GM12875 (cell line): ENCODE measurements at regions not wholly inside any gene's neighbourhood (a gene's known extent, or its start where the extent isn't known, plus 50 kb on each side); places are given as distances from the start of the nearest gene placed in this dataset.

Experiments
- H3K4me3 ChIP-seq: one replicate; pipeline ENCODE4 v1.5.1; 2011; ENCODE audit warnings: low read depth, low read length, control low read depth
- TF ChIP-seq, protein P1 (sequence below): IDR thresholded peaks from 2 replicates; pipeline ENCODE4 v1.5.1; 2011; ENCODE audit warnings: low read depth, mild to moderate bottlenecking, control low read depth, inconsistent platforms, low read length, moderate library complexity, borderline replicate concordance; ENCODE audit not compliant: insufficient read depth

DNA sequence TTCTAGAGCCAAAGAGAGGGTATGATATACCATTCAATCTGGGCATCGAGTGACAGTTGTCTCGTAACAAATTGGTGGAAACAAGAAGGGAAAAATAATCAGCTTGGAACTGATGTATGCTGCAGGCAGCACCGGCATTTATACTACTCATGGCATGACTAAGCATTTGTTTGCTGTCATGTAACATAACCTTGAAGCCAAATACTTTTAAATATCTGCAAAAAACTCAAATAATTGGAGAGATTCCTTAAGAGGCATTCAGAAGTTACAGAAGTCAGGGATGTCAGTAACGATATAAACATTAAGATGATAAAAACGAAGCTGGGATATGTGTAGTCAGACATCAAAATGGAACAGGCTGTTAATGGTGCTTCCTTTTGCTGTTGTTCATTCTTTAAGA lies 157.3 kb upstream of the MMADHC start:
- H3K4me3 ChIP-seq, result no peak overlapping the region
- TF ChIP-seq, protein P1, sequence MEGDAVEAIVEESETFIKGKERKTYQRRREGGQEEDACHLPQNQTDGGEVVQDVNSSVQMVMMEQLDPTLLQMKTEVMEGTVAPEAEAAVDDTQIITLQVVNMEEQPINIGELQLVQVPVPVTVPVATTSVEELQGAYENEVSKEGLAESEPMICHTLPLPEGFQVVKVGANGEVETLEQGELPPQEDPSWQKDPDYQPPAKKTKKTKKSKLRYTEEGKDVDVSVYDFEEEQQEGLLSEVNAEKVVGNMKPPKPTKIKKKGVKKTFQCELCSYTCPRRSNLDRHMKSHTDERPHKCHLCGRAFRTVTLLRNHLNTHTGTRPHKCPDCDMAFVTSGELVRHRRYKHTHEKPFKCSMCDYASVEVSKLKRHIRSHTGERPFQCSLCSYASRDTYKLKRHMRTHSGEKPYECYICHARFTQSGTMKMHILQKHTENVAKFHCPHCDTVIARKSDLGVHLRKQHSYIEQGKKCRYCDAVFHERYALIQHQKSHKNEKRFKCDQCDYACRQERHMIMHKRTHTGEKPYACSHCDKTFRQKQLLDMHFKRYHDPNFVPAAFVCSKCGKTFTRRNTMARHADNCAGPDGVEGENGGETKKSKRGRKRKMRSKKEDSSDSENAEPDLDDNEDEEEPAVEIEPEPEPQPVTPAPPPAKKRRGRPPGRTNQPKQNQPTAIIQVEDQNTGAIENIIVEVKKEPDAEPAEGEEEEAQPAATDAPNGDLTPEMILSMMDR, result no peak

DNA sequence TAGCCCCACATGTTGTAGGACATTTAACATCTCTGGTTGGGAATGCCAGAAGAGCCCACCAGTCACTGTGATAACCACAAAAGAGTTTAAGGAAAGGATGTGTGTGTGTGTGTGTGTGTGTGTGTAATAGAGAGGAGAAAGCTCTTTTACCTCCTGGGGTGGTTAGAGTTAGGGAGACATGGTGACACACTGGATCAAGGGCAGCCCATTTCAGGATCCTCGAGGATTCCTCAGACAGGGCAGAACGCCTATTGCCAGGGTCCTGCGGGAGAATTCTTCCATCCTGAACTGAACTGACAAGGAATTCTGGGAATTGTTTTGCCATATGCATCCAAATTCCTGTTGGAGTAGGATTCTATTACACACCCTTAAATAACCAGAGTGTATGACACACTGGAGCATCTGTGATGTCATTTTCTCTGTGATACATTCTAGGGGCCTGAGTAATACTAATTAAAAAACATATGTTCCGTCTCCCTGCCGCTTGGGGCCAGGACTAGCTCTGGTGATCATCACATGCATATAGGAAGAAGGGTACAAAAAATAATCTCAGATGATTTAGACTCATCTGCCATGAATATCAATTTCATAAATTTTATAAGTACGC lies 156.4 kb upstream of the MMADHC start:
- TF ChIP-seq, protein P1, result no peak
- H3K4me3 ChIP-seq, result no peak overlapping the region

DNA sequence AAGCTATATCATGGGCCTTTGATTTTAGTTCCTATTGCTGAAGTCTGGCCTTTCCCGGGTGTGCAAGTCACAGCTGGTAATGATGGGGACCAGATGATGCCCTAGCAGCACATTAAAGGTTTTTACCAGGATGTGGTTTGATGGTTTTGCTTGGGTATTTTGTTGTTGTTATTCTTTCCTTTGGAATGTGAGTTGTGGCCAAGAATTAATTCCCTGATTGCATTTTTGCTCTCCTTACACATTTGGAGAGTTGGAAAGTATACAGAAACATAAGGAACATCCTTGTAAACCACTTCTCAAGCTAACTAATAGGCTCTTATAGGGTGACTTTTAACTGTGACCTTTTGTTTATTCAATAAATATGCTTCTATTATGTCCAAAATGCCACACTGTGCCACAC lies 154.1 kb upstream of the MMADHC start:
- TF ChIP-seq, protein P1, result no peak
- no peak overlapping the region for H3K4me3 ChIP-seq

DNA sequence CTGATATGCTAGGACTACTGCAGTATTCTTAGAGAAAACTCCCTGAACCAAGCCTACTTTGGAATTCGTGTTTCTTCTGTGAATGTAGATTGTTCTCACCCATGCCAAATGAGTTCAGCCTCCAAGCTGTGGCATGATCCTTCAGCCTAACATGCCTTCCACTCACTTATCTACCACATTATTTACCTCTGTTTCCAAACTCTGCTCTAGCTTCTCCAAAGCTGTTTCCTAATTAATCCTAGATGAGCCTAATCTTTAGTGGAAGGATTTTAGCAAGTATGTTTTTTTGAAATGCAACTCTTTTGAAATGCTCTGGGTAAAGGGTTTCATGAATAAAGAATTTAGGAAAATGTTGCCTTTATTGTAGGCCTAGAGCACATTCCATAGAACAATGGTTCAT lies 152.9 kb upstream of the MMADHC start:
- TF ChIP-seq, protein P1, result no peak
- H3K4me3 ChIP-seq, result no peak overlapping the region

DNA sequence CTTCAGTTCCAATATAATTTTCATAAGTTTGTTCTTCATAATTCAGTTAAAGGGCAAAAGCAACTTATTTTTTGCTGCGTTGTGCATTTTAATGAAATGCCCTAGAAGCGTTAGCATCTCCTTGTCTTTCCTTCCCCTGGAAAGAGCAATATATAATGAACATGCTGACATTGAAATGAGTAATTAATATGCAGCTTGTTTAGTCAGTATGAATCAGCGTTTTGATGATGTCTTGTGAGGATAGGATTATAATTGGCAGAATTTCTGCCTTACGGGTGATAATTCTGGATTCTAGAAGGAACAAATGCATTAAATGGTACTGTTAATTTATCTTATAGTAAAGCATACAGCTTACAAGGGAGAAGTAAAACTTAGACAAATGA lies 152.3 kb upstream of the MMADHC start:
- TF ChIP-seq, protein P1, result no peak
- H3K4me3 ChIP-seq, result no peak overlapping the region

DNA sequence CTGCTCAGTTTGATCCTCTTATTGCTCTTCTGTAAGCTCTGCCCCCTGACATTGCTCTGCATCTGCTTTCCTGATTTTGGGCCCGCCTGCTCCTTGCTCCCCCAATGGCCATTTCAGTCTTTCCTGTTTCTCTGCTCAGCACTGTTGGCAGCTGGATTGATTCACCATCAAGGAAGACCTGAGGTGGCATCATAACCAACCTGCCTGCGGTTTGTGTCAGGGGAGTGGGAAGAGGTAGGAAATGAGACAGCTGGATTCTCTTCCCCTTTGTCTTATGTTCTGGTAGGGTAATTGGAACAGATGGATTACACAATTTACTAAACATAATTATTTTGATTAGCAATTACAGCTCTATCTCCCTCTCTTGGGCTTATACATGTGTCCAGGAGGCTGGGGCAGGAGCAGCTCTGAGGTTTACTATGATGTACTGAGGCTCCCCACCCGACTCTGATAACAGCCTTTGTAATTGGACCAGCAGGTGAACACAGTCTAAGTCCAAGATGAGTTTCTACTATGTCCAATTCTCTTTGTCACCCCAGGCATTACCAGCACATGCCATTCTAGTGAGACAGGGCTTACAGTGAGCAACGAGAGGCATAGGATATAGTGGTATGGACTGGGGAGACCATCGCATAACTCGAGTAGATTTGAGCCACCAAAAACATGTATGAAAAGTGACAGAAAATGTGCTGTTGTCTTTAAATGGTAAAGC lies 151.8 kb upstream of the MMADHC start:
- TF ChIP-seq, protein P1, result no peak
- no peak overlapping the region for H3K4me3 ChIP-seq

DNA sequence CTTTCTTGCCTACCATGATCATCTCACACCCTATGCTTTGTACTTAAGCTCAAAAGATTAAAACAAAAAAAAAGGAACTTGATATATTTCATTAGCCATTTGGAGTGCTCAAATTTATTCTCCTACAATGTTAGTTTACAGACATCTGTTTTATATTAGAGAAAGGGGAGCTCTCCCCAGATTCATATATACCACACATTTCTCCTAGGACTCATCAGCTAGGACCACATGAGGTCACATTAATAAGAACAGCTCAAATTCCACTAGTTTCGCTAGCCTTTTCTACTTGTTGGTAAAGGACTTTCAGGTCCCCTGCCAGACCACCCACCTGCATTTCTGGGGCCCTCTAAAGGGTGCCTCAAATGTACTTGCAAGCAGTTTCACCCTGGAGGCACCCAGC lies 151.2 kb upstream of the MMADHC start:
- H3K4me3 ChIP-seq, result no peak overlapping the region
- TF ChIP-seq, protein P1, result no peak
